DND-41 (cell line): ENCODE measurements at regions not wholly inside any gene's neighbourhood (a gene's known extent, or its start where the extent isn't known, plus 50 kb on each side); places are given as distances from the start of the nearest gene placed in this dataset.

Experiments used
- EZH2 ChIP-seq: IDR thresholded peaks from 3 replicates; pipeline ENCODE4 v1.6.1; 2012; ENCODE audit warnings: borderline replicate concordance, low read depth, mild to moderate bottlenecking, moderate library complexity, low read length, inconsistent platforms; ENCODE audit not compliant: severe bottlenecking
- TF ChIP-seq, protein P1 (sequence below): IDR thresholded peaks from 2 replicates; pipeline ENCODE4 v1.5.1; 2012; ENCODE audit warnings: borderline replicate concordance, low read length, moderate library complexity, mild to moderate bottlenecking; ENCODE audit not compliant: poor library complexity, severe bottlenecking; ENCODE audit errors: extremely low read depth

DNA sequence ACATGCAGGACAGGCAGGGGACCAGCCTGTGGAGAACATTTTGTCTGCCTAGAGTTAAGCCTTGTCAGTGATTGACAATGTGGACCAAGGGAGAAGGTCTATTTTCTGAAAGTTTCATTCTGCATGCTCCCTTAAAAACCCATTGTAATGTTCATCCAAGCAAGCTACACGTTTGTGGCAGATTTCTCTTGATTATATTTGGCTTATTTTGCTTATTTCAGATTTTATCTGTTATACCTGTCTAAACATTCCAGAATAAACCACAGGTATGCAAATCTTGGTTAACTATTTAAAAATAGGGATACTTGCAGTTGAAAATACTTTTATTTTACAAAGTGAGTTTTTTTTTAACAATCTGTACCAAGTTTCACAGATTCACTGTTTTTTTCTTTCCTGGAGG lies 78.2 kb upstream of the F3 start:
- TF ChIP-seq, protein P1, sequence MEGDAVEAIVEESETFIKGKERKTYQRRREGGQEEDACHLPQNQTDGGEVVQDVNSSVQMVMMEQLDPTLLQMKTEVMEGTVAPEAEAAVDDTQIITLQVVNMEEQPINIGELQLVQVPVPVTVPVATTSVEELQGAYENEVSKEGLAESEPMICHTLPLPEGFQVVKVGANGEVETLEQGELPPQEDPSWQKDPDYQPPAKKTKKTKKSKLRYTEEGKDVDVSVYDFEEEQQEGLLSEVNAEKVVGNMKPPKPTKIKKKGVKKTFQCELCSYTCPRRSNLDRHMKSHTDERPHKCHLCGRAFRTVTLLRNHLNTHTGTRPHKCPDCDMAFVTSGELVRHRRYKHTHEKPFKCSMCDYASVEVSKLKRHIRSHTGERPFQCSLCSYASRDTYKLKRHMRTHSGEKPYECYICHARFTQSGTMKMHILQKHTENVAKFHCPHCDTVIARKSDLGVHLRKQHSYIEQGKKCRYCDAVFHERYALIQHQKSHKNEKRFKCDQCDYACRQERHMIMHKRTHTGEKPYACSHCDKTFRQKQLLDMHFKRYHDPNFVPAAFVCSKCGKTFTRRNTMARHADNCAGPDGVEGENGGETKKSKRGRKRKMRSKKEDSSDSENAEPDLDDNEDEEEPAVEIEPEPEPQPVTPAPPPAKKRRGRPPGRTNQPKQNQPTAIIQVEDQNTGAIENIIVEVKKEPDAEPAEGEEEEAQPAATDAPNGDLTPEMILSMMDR = no peak
- TF ChIP-seq EZH2 = no peak
